Neural progenitor cell (in vitro differentiated cells): ENCODE measurements at regions not wholly inside any gene's neighbourhood (a gene's known extent, or its start where the extent isn't known, plus 50 kb on each side); places are given as distances from the start of the nearest gene placed in this dataset.

Experiments
- EZH2 ChIP-seq: fragments of 200-600 bp; sonication (generic); IDR thresholded peaks from 2 replicates; pipeline ENCODE4 v1.6.1; 2017; ENCODE audit warnings: antibody characterized with exemption, mild to moderate bottlenecking, moderate library complexity
- EZH2phosphoT487 ChIP-seq: fragments of 200-600 bp; sonication (generic); IDR thresholded peaks from 2 replicates; pipeline ENCODE4 v1.6.1; 2017; ENCODE audit warnings: antibody characterized with exemption
- TF ChIP-seq, protein P1 (sequence below): fragments of 200-600 bp; sonication (generic); IDR thresholded peaks from 2 replicates; pipeline ENCODE4 v1.5.1; 2017; ENCODE audit warnings: antibody characterized with exemption, mild to moderate bottlenecking

GRCh38 chr2:133682906-133683305 lies 114.6 kb upstream of the NCKAP5 start:
- TF ChIP-seq, protein P1, sequence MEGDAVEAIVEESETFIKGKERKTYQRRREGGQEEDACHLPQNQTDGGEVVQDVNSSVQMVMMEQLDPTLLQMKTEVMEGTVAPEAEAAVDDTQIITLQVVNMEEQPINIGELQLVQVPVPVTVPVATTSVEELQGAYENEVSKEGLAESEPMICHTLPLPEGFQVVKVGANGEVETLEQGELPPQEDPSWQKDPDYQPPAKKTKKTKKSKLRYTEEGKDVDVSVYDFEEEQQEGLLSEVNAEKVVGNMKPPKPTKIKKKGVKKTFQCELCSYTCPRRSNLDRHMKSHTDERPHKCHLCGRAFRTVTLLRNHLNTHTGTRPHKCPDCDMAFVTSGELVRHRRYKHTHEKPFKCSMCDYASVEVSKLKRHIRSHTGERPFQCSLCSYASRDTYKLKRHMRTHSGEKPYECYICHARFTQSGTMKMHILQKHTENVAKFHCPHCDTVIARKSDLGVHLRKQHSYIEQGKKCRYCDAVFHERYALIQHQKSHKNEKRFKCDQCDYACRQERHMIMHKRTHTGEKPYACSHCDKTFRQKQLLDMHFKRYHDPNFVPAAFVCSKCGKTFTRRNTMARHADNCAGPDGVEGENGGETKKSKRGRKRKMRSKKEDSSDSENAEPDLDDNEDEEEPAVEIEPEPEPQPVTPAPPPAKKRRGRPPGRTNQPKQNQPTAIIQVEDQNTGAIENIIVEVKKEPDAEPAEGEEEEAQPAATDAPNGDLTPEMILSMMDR: no peak
- TF ChIP-seq EZH2 (no peak), EZH2phosphoT487 (no peak)
